ENCODE measurements at regions not wholly inside any gene's neighbourhood (a gene's known extent, or its start where the extent isn't known, plus 50 kb on each side); places are given as distances from the start of the nearest gene placed in this dataset.

DNA sequence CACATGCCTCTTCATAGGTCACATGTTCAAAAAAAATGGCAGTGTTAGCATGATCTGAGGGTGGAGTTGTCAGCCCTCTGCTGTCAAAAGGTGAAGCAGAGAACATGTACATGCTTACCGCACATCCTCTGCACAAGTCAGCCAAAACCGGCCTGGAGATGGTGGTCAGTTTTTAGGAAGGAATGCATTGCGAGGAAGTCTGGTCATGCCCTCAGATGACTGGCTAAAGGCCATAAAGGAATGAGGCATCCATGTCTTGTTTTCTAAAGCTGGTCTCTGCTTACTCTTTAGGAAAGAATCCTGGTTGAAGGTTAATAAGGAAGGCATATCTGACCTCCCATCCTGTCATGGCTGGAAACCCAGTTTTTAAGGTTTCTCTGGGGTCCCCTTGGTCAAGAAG lies 292.0 kb upstream of the CCDC54 start:
- no peaks in the 10 kb centered on the region for H3K36me3 ChIP-seq (ENCODE audit: control insufficient read depth in 4 of 4, insufficient read depth in 4 of 4, low read length in 3 of 4)
- no peak for DNase-seq
- no peak overlapping the region for H3K4me3 ChIP-seq (ENCODE audit: control insufficient read depth in 1 of 7, extremely low read depth in 1 of 7, insufficient read depth in 4 of 7, low read depth in 2 of 7, low read length in 6 of 7)
- no peak overlapping the region for H3K27ac ChIP-seq (ENCODE audit: insufficient read depth in 1 of 2, low read depth in 1 of 2, low read length in 2 of 2, poor library complexity in 1 of 2, severe bottlenecking in 2 of 2)
- H3K9me3 ChIP-seq (ENCODE audit: control extremely low read depth in 1 of 5, control insufficient read depth in 4 of 5, insufficient read depth in 2 of 5, low read depth in 1 of 5, low read length in 4 of 5) = no peaks in the 10 kb centered on the region
- ChIA-PET CTCF (interaction anchor here (1.0 kb wide), 1 partner anchor 31 kb away, joined by 3 read pairs; no protein-coding TSS in a partner anchor), POLR2A (no interaction called here)
- no peaks in the 10 kb centered on the region for H3K27me3 ChIP-seq (replicated peaks in 2 of 5; ENCODE audit: control insufficient read depth in 4 of 5, insufficient read depth in 5 of 5, low read length in 4 of 5)
- 95% methylated on average over 3 of the region's 3 CpGs for WGBS (ENCODE audit: insufficient coverage)
- no peaks in the 10 kb centered on the region for H3K4me1 ChIP-seq (ENCODE audit: control extremely low read depth in 1 of 4, control insufficient read depth in 4 of 4, insufficient read depth in 4 of 4, low read length in 3 of 4)

DNA sequence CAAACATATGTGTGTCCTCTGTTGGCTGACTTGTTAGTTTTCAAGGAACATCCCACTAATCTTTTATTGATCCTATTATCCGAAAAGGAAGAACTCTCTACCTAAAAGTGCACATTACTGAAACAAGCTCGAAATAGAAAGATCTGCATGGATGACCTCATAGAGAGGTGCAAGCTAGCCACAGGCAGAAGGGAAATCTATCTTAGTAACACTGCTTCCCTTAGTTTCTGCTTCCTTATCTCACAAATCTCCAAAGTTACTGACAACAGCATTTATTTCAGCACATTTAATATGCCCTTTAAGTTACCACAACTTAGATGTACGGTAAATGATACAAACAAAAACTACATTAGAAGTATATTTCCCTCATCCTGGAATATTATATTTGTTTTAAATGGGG lies 285.1 kb upstream of the CCDC54 start:
- CTCF ChIA-PET = interaction anchor here (2.4 kb wide), 1 partner anchor 9 kb away, joined by 8 read pairs; no protein-coding TSS in a partner anchor
- H3K27ac ChIP-seq (ENCODE audit: insufficient read depth in 1 of 2, low read depth in 1 of 2, low read length in 2 of 2, poor library complexity in 1 of 2, severe bottlenecking in 2 of 2) = no peak overlapping the region
- POLR2A ChIA-PET = no interaction called here
- WGBS (ENCODE audit: insufficient coverage) = 60% methylated on average over 1 of the region's 3 CpGs
- H3K27me3 ChIP-seq (replicated peaks in 2 of 5; ENCODE audit: control insufficient read depth in 4 of 5, insufficient read depth in 5 of 5, low read length in 4 of 5) = no peaks in the 10 kb centered on the region
- peaks cover 0 to 3% (median 0%) of the 10 kb centered on the region in 4 experiments for H3K4me1 ChIP-seq (ENCODE audit: control extremely low read depth in 1 of 4, control insufficient read depth in 4 of 4, insufficient read depth in 4 of 4, low read length in 3 of 4)
- no peak overlapping the region for H3K4me3 ChIP-seq (ENCODE audit: control insufficient read depth in 1 of 7, extremely low read depth in 1 of 7, insufficient read depth in 4 of 7, low read depth in 2 of 7, low read length in 6 of 7)
- H3K36me3 ChIP-seq (ENCODE audit: control insufficient read depth in 4 of 4, insufficient read depth in 4 of 4, low read length in 3 of 4) = no peaks in the 10 kb centered on the region
- DNase-seq = peak in 2 of 3 donors; percentile 22 to 60
- no peaks in the 10 kb centered on the region for H3K9me3 ChIP-seq (ENCODE audit: control extremely low read depth in 1 of 5, control insufficient read depth in 4 of 5, insufficient read depth in 2 of 5, low read depth in 1 of 5, low read length in 4 of 5)

DNA sequence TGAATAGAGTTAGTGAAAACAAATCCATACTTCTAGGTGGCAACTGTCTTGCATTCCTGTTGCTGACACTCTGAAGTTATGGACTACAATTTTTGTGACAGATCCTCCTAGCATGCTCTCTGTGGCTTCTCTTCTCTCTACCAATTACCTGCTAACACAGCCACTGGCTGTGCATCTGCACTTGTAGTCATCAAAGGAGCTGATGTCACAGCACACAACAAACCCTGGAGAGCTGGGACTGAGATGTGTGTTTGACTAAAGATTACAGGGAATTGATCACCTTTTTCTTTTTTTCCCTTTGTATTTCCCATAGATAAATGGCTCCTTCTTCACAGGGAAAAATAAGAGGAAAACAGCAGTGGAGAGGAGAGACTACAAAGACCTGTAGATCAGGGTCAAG lies 278.4 kb upstream of the CCDC54 start:
- DNase-seq = no peak
- Histone ChIP-seq H3K27me3 (replicated peaks in 2 of 5; ENCODE audit: control insufficient read depth in 4 of 5, insufficient read depth in 5 of 5, low read length in 4 of 5) (no peaks in the 10 kb centered on the region), H3K9me3 (ENCODE audit: control extremely low read depth in 1 of 5, control insufficient read depth in 4 of 5, insufficient read depth in 2 of 5, low read depth in 1 of 5, low read length in 4 of 5) (no peaks in the 10 kb centered on the region), H3K36me3 (ENCODE audit: control insufficient read depth in 4 of 4, insufficient read depth in 4 of 4, low read length in 3 of 4) (no peaks in the 10 kb centered on the region), H3K4me3 (ENCODE audit: control insufficient read depth in 1 of 7, extremely low read depth in 1 of 7, insufficient read depth in 4 of 7, low read depth in 2 of 7, low read length in 6 of 7) (no peak overlapping the region), H3K4me1 (ENCODE audit: control extremely low read depth in 1 of 4, control insufficient read depth in 4 of 4, insufficient read depth in 4 of 4, low read length in 3 of 4) (no peaks in the 10 kb centered on the region), H3K27ac (ENCODE audit: insufficient read depth in 1 of 2, low read depth in 1 of 2, low read length in 2 of 2, poor library complexity in 1 of 2, severe bottlenecking in 2 of 2) (no peak overlapping the region)
- ChIA-PET CTCF (interaction anchor here (0.7 kb wide), 1 partner anchor 10 kb away, joined by 3 read pairs; no protein-coding TSS in a partner anchor), POLR2A (no interaction called here)

DNA sequence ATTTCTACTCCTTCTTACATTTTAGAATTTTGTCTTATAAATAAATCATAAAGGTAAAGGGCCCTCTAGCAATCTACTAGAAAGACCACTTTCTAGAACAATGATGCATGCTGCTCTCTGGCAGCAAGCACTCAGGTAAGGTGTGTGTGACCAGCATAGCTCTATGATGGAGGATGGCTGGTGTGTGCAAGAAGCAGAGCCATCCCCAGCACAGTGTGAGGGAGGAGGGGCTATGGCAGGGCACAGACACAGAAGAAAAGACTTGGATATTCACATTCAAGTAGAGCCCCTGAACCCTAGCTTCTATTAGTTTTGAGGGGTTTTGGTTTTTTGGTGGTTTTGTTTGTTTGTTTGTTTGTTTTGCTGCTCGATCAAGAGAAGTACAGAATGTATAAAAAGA lies 277.1 kb upstream of the CCDC54 start:
- Histone ChIP-seq H3K27me3 (replicated peaks in 2 of 5; ENCODE audit: control insufficient read depth in 4 of 5, insufficient read depth in 5 of 5, low read length in 4 of 5) (no peaks in the 10 kb centered on the region), H3K36me3 (ENCODE audit: control insufficient read depth in 4 of 4, insufficient read depth in 4 of 4, low read length in 3 of 4) (no peaks in the 10 kb centered on the region), H3K4me3 (ENCODE audit: control insufficient read depth in 1 of 7, extremely low read depth in 1 of 7, insufficient read depth in 4 of 7, low read depth in 2 of 7, low read length in 6 of 7) (no peak overlapping the region), H3K9me3 (ENCODE audit: control extremely low read depth in 1 of 5, control insufficient read depth in 4 of 5, insufficient read depth in 2 of 5, low read depth in 1 of 5, low read length in 4 of 5) (no peaks in the 10 kb centered on the region), H3K27ac (ENCODE audit: insufficient read depth in 1 of 2, low read depth in 1 of 2, low read length in 2 of 2, poor library complexity in 1 of 2, severe bottlenecking in 2 of 2) (no peak overlapping the region), H3K4me1 (ENCODE audit: control extremely low read depth in 1 of 4, control insufficient read depth in 4 of 4, insufficient read depth in 4 of 4, low read length in 3 of 4) (no peaks in the 10 kb centered on the region)
- no CpG with 5 or more reads among the region's 1 CpG for WGBS (ENCODE audit: insufficient coverage)
- ChIA-PET CTCF (interaction anchor here (2.0 kb wide), 1 partner anchor 8 kb away, joined by 8 read pairs; no protein-coding TSS in a partner anchor), POLR2A (no interaction called here)
- DNase-seq = no peak

DNA sequence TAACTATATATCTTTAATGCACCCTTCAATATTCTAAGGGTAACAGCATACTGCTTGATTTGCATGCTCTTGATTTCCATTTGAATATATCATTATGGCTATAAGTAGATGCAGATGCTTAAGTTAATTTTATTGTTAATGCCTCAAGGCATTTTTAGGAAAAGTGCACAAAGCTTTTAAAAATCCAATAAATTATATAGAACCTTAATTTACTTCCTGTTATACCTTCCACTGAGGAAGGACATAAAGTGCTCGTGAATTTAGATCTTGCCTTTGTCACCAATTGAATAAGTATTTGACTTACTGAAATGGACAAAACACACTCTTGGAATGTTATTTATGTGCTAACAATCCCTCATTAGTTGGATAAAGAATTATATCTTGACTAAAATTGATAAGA lies 276.7 kb upstream of the CCDC54 start:
- WGBS (ENCODE audit: insufficient coverage) = no CpG with 5 or more reads among the region's 1 CpG

DNA sequence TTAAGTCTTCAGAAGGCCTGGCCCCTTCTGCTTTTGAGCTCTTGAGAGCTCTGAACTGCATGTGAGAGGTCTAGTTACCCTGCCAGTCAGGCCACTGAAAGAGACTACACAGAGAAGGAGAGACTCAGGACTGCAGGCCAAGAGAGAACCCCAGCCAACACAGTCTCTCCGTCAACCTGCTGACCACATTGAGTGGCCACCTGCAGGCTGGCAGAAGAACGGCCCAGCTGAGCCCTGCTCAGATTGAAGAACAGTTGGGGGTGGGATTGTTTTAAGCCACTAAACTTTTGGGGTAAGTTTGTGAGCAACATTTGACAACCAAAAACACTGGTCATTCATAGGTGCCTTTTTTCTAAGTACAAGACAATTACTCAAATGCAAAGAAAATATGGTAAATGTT lies 273.5 kb upstream of the CCDC54 start:
- CTCF ChIA-PET = no interaction called here
- Histone ChIP-seq H3K36me3 (ENCODE audit: control insufficient read depth in 4 of 4, insufficient read depth in 4 of 4, low read length in 3 of 4) (no peaks in the 10 kb centered on the region), H3K4me3 (ENCODE audit: control insufficient read depth in 1 of 7, extremely low read depth in 1 of 7, insufficient read depth in 4 of 7, low read depth in 2 of 7, low read length in 6 of 7) (no peak overlapping the region), H3K4me1 (ENCODE audit: control extremely low read depth in 1 of 4, control insufficient read depth in 4 of 4, insufficient read depth in 4 of 4, low read length in 3 of 4) (no peaks in the 10 kb centered on the region), H3K9me3 (ENCODE audit: control extremely low read depth in 1 of 5, control insufficient read depth in 4 of 5, insufficient read depth in 2 of 5, low read depth in 1 of 5, low read length in 4 of 5) (peaks cover 0 to 5% (median 0%) of the 10 kb centered on the region in 5 experiments), H3K27me3 (replicated peaks in 2 of 5; ENCODE audit: control insufficient read depth in 4 of 5, insufficient read depth in 5 of 5, low read length in 4 of 5) (no peaks in the 10 kb centered on the region), H3K27ac (ENCODE audit: insufficient read depth in 1 of 2, low read depth in 1 of 2, low read length in 2 of 2, poor library complexity in 1 of 2, severe bottlenecking in 2 of 2) (no peak overlapping the region)
- WGBS (ENCODE audit: insufficient coverage) = no CpG with 5 or more reads among the region's 2 CpGs
- POLR2A ChIA-PET = no interaction called here
- DNase-seq = no peak

More for the DNA sequence above, 276.7 kb upstream of the CCDC54 start:
- no peaks in the 10 kb centered on the region for H3K27me3 ChIP-seq (replicated peaks in 2 of 5; ENCODE audit: control insufficient read depth in 4 of 5, insufficient read depth in 5 of 5, low read length in 4 of 5)
- H3K4me1 ChIP-seq (ENCODE audit: control extremely low read depth in 1 of 4, control insufficient read depth in 4 of 4, insufficient read depth in 4 of 4, low read length in 3 of 4) = no peaks in the 10 kb centered on the region
- ChIA-PET POLR2A (no interaction called here), CTCF (interaction anchor here (1.5 to 2.0 kb wide), 2 partner anchors 9 to 14 kb away, joined by 5 to 8 read pairs; no protein-coding TSS in a partner anchor)
- DNase-seq = no peak
- H3K36me3 ChIP-seq (ENCODE audit: control insufficient read depth in 4 of 4, insufficient read depth in 4 of 4, low read length in 3 of 4) = no peaks in the 10 kb centered on the region
- no peak overlapping the region for H3K4me3 ChIP-seq (ENCODE audit: control insufficient read depth in 1 of 7, extremely low read depth in 1 of 7, insufficient read depth in 4 of 7, low read depth in 2 of 7, low read length in 6 of 7)
- no peak overlapping the region for H3K27ac ChIP-seq (ENCODE audit: insufficient read depth in 1 of 2, low read depth in 1 of 2, low read length in 2 of 2, poor library complexity in 1 of 2, severe bottlenecking in 2 of 2)
- no peaks in the 10 kb centered on the region for H3K9me3 ChIP-seq (ENCODE audit: control extremely low read depth in 1 of 5, control insufficient read depth in 4 of 5, insufficient read depth in 2 of 5, low read depth in 1 of 5, low read length in 4 of 5)

DNA sequence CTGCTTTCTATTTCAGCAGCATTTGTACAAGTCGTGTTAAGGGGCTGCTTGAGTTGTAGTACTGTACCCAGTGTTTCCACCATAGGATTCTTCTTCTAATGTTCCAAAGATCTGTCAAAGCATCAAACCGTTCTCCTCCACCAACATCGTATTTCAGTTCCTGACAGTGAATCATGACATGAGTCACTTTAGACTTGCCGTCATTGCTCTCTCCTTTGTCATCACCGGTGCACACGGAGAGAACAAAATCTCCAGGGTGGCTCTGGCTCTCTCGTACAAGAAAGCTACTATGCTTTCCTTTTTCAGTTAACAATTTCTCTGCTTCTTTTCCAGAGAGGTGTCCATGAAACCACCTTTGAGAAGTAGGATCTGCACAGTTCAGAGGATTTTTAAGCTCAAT lies 270.9 kb upstream of the CCDC54 start:
- Histone ChIP-seq H3K27me3 (replicated peaks in 2 of 5; ENCODE audit: control insufficient read depth in 4 of 5, insufficient read depth in 5 of 5, low read length in 4 of 5) (no peaks in the 10 kb centered on the region), H3K27ac (ENCODE audit: insufficient read depth in 1 of 2, low read depth in 1 of 2, low read length in 2 of 2, poor library complexity in 1 of 2, severe bottlenecking in 2 of 2) (no peak overlapping the region), H3K4me1 (ENCODE audit: control extremely low read depth in 1 of 4, control insufficient read depth in 4 of 4, insufficient read depth in 4 of 4, low read length in 3 of 4) (no peaks in the 10 kb centered on the region), H3K9me3 (ENCODE audit: control extremely low read depth in 1 of 5, control insufficient read depth in 4 of 5, insufficient read depth in 2 of 5, low read depth in 1 of 5, low read length in 4 of 5) (peaks cover 0 to 5% (median 0%) of the 10 kb centered on the region in 5 experiments), H3K36me3 (ENCODE audit: control insufficient read depth in 4 of 4, insufficient read depth in 4 of 4, low read length in 3 of 4) (no peaks in the 10 kb centered on the region), H3K4me3 (ENCODE audit: control insufficient read depth in 1 of 7, extremely low read depth in 1 of 7, insufficient read depth in 4 of 7, low read depth in 2 of 7, low read length in 6 of 7) (no peak overlapping the region)
- ChIA-PET CTCF (no interaction called here), POLR2A (no interaction called here)
- WGBS (ENCODE audit: insufficient coverage) = 98% methylated on average over 7 of the region's 7 CpGs
- no peak for DNase-seq

All from common myeloid progenitor, CD34-positive (primary cell).